Calu3 (cell line): ENCODE measurements at regions not wholly inside any gene's neighbourhood (a gene's known extent, or its start where the extent isn't known, plus 50 kb on each side); places are given as distances from the start of the nearest gene placed in this dataset.

Experiments
- BruUV-seq: library from RNA; stranded (reverse); fragments of 400-500 nt; replicated peaks from 2 replicates; lab custom pipeline; 2021; lab: Mats Ljungman, UMichigan
- CTCF ChIA-PET: fragments of 300-600 bp; sonication (Branson Sonifier 250); formaldehyde crosslinking; loops from one replicate; lab custom pipeline; 2022; ENCODE audit warnings: antibody characterized with exemption; lab: Charles Lee
- DNase-seq: peaks from one replicate; pipeline ENCODE4 v3.0.0; 2022
- H3K27ac Mint-ChIP-seq: one replicate; pipeline ENCODE4 v1.8.0; 2022; ENCODE audit warnings: mixed read lengths; ENCODE audit not compliant: unreplicated experiment
- H3K27me3 Mint-ChIP-seq: one replicate; pipeline ENCODE4 v1.8.0; 2022; ENCODE audit warnings: mixed read lengths; ENCODE audit not compliant: unreplicated experiment
- H3K36me3 Mint-ChIP-seq: one replicate; pipeline ENCODE4 v1.8.0; 2022; ENCODE audit warnings: mild to moderate bottlenecking, moderate library complexity, mixed read lengths; ENCODE audit not compliant: insufficient read depth, unreplicated experiment
- H3K4me1 Mint-ChIP-seq: one replicate; pipeline ENCODE4 v1.8.0; 2022; ENCODE audit warnings: mild to moderate bottlenecking, low read depth, mixed read lengths; ENCODE audit not compliant: unreplicated experiment
- H3K4me3 Mint-ChIP-seq: one replicate; pipeline ENCODE4 v1.8.0; 2022; ENCODE audit warnings: mild to moderate bottlenecking, low read depth, moderate library complexity, mixed read lengths; ENCODE audit not compliant: unreplicated experiment
- H3K9me3 Mint-ChIP-seq: one replicate; pipeline ENCODE4 v1.8.0; 2022; ENCODE audit warnings: low read depth, mixed read lengths; ENCODE audit not compliant: unreplicated experiment
- CTCF ChIP-seq: fragments of 200-600 bp; IDR thresholded peaks from one replicate; pipeline ENCODE4 v1.8.0; 2022; ENCODE audit warnings: antibody characterized with exemption; ENCODE audit not compliant: unreplicated experiment
- intact Hi-C: fragments of 100-400 bp; cut with micrococcal nuclease; formaldehyde crosslinking; loops from one replicate; pipeline ENCODE4 v1.10.0; 2022; ENCODE audit not compliant: unreplicated experiment

- CTCF ChIA-PET, result interaction anchor here (0.6 kb wide), 1 partner anchor 500 kb away, joined by 3 read pairs; no protein-coding TSS in a partner anchor
- no peak overlapping the region for H3K27ac Mint-ChIP-seq
- no peak overlapping the region for H3K4me3 Mint-ChIP-seq
- no peaks in the 10 kb centered on the region for H3K36me3 Mint-ChIP-seq
- no peak for TF ChIP-seq CTCF
- no TSS peak for BruUV-seq
- intact Hi-C loops, result no loop called here
- DNase-seq, result no peak
- H3K27me3 Mint-ChIP-seq, result no peaks in the 10 kb centered on the region
- peaks cover 4% of the 10 kb centered on the region for H3K9me3 Mint-ChIP-seq
- no peaks in the 10 kb centered on the region for H3K4me1 Mint-ChIP-seq
These were observed 775.4 kb upstream of the ID2 start for GRCh38 chr2:7906431-7906830.

- H3K27ac Mint-ChIP-seq, result no peak overlapping the region
- no peaks in the 10 kb centered on the region for H3K4me1 Mint-ChIP-seq
- no peak for DNase-seq
- peaks cover 4% of the 10 kb centered on the region for H3K9me3 Mint-ChIP-seq
- no peak overlapping the region for H3K4me3 Mint-ChIP-seq
- no peaks in the 10 kb centered on the region for H3K27me3 Mint-ChIP-seq
- no peak for TF ChIP-seq CTCF
- no peaks in the 10 kb centered on the region for H3K36me3 Mint-ChIP-seq
- CTCF ChIA-PET, result interaction anchor here (0.6 kb wide), 1 partner anchor 499 kb away, joined by 3 read pairs; no protein-coding TSS in a partner anchor
- intact Hi-C loops, result no loop called here
- no TSS peak for BruUV-seq
These were observed 774.8 kb upstream of the ID2 start for GRCh38 chr2:7907041-7907440.

GRCh38 chr2:7910752-7911151 is 771.1 kb upstream of the ID2 start:
- H3K36me3 Mint-ChIP-seq, result no peaks in the 10 kb centered on the region
- intact Hi-C loops, result no loop called here
- no peak for TF ChIP-seq CTCF
- no peak overlapping the region for H3K4me3 Mint-ChIP-seq
- H3K9me3 Mint-ChIP-seq, result no peaks in the 10 kb centered on the region
- H3K27ac Mint-ChIP-seq, result no peak overlapping the region
- CTCF ChIA-PET, result no interaction called here
- no peaks in the 10 kb centered on the region for H3K27me3 Mint-ChIP-seq
- no TSS peak for BruUV-seq
- DNase-seq, result no peak
- no peaks in the 10 kb centered on the region for H3K4me1 Mint-ChIP-seq

- H3K27ac Mint-ChIP-seq, result no peak overlapping the region
- CTCF ChIA-PET, result no interaction called here
- no peak for DNase-seq
- no TSS peak for BruUV-seq
- H3K27me3 Mint-ChIP-seq, result no peaks in the 10 kb centered on the region
- no peaks in the 10 kb centered on the region for H3K9me3 Mint-ChIP-seq
- intact Hi-C loops, result no loop called here
- H3K4me3 Mint-ChIP-seq, result no peak overlapping the region
- H3K4me1 Mint-ChIP-seq, result no peaks in the 10 kb centered on the region
- no peaks in the 10 kb centered on the region for H3K36me3 Mint-ChIP-seq
- no peak for TF ChIP-seq CTCF
These were observed 770.7 kb upstream of the ID2 start for GRCh38 chr2:7911196-7911595.
